ENCODE measurements at regions not wholly inside any gene's neighbourhood (a gene's known extent, or its start where the extent isn't known, plus 50 kb on each side); places are given as distances from the start of the nearest gene placed in this dataset.
"Not testable (repeated sequence)": the region's sequence is repeated elsewhere in the genome, so short reads cannot be mapped to it uniquely, and the experiment has no call there.

DNA sequence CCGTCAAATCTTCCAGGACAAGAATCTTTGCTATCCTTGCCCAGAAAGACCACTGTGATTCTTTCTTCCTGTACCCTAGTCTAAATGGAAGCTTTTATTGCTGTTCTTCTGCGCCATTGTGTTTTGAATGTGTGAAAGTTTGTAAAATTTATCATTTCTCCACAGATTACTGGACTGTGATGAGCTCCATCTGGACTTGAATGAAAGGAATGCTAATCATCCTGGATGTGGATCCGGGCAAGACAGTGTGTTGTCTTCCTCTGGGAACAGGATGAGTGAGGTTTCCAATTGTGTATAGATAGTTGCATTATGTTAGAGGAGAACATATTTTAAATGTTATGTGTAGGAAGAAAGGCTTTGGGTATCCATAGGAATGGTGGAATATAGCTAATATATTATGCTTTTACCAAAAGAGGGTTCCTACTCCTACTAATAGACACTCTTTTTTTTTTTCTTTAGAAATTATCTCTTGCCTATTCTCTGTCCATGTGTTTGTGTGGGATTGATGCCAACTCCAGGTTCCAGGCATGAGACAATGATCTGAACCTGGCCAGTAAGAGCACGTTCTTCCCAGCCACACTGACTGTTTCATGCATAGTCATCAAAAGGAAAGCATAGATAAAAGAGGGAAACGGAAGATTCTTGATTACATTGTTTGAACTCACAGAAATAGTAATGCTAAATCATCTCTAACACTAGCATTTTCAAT is 803.6 kb upstream of the ADGRL3 start:
- no peak for DNase-seq

DNA sequence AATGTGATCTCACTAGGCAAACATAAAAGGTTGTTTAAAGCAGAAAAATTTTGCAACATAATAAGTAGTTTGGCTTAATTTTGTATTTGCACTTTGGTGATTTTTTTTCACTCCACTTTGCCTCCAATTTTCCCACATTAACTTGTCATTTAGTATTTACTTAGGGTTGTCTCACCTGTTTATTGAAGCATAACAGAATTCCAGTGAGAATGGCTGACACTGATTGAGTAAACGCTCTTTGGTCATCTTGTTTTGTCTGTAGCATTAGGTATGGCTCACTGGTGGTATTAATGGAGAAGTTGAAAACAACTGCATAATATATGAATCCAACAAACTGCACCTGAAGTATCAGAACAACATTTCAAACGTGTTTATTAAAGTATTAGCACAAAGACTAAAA is 799.5 kb upstream of the ADGRL3 start:
- no peak for DNase-seq

DNA sequence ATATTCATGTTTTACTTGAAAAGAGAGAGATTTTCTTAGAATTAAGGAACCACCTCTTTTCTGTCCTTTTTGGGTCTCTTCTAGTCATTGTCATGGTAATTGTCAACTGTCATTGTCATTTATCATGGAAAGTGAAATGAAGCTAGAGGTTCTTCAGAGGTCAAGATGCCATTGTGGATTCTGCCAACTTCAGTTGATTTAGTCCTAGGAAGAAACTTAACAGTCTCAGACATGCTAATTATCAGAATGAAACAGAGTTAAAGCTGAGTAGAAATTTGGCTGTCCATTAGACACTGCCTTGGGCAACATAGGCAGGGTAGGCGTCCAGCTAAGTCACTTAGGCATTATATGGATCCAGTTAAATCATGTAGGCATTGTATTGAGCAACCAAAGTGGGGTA is 796.1 kb upstream of the ADGRL3 start:
- no peak for DNase-seq

DNA sequence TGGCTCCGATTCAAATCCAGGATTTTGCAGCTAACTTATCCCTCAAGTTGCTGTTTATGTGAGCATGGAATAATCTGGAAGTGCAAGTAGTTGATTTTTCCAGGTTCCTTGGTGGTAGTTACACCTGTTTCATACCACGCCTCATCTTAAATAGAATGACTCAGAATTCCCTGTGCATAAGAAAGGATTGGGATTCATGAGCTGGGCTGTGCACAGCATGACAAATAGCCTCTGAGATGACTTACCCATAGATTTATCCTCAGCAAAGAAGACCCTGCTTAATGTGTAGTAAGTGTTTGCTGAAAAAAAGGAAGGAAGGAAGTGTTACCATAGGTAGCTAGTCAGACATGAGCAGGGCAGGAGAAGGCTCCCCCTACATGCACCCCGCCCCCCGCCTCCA is 777.7 kb upstream of the ADGRL3 start:
- no peak for DNase-seq

DNA sequence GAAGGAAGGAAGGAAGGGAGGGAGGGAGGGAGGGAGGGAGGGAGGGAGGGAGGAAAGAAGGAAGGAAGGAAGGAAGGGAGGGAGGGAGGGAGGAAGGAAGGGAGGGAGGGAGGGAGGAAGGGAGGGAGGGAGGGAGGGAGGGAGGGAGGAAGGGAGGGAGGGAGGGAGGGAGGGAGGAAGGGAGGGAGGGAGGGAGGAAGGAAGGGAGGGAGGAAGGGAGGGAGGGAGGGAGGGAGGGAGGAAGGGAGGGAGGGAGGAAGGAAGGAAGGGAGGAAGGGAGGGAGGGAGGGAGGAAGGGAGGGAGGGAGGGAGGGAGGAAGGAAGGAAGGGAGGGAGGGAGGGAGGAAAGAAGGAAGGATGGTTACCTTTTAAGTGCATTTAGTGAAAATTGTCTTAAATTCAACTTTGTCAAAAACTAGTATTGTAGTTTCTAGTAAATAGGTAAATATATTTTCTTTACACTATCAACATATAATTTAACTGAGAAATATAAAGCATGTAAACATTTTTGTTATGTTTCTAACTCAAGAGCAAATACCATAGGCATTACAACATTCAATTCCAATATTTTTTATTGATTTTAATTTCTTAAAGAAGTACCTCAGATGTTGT is 776.4 kb upstream of the ADGRL3 start:
- DNase-seq = not testable (repeated sequence)

DNA sequence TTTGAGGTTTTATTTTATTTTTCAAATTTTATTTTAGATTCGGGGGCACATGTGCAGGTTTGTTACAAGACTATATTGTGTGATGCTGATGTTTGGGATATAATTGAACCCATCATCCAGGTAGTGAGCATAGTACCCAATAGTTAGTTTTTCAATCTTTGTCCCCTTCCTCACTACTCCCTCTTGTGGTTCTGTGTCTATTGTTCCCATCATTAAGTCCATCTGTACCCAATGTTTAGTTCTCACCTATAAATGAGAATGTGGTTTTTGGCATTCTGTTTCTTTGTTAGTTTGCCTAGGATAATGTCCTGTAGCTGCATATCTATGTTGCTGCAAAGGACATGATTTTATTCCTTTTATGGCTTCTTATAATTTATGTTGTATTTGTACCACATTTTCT is 767.2 kb upstream of the ADGRL3 start:
- DNase-seq = no peak

DNA sequence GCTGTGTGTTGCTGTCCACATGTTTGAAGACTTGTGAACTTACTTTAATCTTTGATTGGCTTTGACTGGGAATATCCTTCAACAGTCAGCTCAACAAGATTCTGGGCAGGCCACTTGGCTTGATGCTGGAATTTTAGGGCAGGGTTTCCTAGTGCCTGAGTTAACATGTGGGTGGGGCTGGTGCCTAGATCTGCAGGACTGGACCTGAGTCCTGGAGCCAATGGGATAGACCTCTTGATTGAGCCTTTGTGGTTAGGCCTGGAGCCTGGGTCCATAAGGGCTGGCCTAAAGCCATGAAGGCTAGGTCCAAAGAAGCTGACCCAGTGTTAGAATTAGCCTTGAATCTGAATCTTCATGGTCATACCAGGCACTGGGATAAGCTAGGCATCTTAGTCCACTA is 757.1 kb upstream of the ADGRL3 start:
- DNase-seq = no peak

DNA sequence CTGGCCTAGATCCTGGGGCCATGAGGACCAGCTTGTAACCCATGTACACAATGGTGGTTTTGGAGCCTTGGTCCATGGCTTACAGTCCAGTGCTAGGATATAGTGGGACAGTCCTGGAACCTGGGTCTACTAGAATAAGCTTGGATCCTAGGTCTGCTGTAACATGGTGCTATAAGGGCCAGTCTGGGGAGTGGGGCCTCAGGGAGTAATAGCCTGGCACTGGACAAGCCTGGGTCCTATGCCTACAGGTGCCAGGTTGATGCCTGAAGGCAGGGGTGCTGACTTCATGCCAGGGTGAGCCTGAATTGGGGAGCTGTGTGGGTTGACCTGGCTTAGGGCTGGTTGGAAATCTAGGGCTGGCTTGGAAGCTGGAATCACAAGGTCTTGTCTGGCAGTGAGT is 756.3 kb upstream of the ADGRL3 start:
- DNase-seq = no peak

DNA sequence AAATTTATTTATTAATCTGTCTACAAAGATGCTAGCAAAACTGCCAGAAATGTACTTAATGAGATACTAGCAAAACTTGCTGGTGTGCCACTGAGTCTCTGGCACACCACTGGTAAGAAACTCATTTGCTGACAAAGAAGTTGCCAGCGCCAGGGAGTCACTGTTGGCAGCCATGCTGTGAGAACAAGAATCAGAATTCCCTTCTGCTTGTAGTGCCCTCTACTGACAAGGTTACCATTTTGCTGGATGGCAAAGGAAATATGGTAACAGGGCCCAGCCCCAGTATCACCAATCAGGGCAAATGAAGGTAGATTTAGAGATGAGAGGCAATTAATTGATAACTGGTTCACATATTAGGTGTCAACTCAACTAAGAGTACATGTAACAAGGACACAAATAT is 750.1 kb upstream of the ADGRL3 start:
- DNase-seq = no peak

DNA sequence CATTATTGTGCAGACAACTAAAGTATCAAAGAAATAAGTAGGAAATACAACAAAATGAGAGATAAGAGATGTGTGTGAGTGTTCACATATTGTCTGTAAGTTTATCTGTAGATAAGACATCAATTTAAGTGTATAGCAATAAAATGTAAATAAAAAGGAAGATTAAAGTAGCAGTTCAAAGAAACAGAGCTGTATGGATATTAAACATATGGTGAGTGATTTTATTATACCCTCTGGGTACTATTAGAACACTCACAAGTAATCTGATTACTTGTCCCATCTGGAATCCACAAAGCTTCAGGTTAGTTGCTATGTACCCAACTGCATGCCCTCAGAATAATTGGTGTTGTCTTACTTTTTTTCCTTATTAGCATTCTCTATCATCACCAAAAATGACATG is 747.9 kb upstream of the ADGRL3 start:
- DNase-seq = no peak

DNA sequence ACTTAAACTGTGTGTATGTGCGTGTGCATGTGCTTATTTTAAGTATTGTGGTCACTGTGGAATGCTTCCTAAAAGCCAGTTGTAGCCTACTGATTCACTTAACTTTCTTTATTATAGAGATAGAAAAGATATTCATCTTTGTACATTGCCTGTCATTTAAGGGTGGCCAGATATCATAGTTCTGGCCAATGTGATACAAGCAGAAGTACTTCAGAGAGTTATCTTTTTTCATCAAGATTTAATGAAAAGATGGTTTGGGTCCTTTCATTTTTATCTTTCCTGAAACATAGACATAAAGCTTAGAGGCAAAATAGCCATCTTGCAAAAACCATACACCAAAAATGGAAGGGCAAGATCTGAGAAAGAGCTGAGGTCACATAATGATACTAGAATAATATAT is 744.7 kb upstream of the ADGRL3 start:
- DNase-seq = no peak

DNA sequence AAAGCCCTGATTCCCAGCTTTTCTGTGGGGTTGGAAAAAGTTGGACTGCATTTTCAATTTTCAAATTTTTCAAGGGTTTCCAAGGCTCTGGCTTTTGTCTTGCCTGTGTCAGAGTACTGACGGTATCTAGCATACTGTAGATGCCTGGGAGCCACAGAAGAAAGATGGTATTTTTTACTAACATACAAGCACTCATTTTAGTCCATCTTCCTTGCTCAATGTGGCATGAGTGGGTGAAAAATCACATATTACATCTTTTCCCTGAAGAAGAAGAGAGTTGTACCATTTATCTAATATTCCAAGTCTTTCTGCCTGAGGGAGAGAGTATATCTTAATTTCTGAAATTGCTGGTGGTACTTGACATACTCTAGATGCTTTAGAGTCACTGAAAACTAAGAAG is 738.6 kb upstream of the ADGRL3 start:
- no peak for DNase-seq

DNA sequence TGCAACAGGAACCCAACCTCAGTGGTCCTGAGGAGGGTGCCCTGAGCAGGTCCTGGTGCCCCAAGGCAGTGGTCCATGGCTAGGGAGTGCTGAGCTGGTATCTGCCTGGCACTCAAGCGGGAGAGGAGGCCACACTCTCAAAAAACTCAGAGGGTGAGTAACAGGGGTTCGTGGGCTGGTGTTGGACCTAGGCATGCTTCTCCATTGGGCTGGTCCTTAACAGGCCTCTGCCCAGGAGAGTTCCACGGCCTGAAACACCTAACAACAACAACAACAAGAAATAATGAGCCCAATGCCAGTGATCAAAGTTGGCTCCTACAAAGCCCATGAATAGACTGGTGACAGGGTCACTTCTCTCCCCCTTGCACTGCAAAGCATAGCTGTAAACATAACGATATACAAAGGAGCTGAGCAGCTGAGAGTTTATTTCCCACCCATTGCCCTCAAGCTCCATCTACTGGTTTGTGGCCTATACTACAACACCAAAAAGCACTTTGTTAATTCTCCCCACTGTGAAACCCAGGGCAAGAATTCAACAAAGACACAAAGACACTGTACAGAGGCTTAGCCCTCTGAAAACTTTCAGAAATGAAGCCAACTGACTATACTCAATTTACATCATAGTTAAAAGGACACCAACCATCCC is 736.1 kb upstream of the ADGRL3 start:
- no peak for DNase-seq

DNA sequence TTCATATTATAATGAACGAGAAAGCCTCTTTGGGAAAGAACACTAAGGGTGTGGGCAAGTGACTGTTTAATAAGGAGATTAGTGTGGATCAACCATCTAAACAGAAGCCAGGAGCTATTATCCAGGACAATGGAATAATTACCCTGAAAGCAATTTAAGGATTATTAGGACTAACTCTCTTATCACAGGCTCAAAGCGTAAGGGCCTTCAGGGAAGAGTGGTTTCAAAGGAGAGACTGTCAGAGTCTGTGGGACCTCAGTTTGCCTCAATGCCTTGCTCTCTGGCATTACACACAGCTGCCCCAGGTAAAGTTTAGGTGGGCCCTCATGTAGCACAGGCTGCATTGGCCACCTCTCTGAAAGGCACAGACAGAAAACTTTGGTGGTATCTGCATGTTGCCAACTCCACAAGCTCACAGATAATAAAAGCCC is 717.2 kb upstream of the ADGRL3 start:
- no peak for DNase-seq

DNA sequence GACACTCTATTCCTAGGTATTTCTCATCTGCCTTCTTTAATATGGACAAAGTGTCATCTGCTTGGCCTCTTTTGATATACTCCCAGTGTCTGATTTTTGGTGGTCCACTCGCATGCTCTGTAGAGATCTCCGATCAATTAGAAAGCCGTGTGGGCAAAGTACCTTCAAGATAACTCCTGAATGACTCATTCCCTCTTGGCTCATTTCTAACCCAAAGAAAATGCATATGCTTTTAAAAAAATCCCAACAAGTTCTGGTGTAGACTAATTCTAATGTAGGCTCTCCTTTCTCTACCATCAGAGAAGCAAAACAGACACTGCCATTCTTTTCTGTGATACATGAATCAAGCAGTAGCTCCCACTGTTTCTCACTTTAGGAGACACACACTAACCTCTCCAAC is 714.9 kb upstream of the ADGRL3 start:
- no peak for DNase-seq

DNA sequence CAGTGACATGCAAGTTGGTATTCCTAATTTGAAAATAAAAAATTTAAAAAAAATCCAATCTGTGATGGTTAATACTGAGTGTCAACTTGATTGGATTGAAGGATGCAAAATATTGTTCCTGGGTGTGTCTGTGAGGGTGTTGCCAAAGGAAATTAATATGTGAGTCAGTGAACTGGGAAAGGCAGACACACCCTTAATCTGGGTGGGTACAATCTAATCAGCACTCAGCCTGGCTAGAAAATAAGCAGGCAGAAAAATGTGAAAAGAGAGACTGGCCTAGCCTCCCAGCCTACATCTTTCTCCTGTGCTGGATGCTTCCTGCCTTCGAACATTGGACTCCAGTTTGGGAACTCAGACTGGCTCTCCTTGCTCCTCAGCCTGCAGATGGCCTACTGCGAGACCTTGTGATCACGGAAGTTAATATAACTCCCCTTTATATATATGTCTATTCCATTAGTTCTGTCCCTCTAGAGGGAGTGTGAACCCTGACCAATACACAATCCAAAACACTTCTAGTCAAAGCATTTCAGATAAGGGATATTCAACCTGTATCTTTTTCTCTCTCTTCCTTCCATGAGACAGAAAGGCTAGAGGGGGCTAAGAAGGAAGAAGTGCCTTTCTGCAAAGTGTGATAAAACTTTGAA is 712.9 kb upstream of the ADGRL3 start:
- not testable (repeated sequence) for DNase-seq

DNA sequence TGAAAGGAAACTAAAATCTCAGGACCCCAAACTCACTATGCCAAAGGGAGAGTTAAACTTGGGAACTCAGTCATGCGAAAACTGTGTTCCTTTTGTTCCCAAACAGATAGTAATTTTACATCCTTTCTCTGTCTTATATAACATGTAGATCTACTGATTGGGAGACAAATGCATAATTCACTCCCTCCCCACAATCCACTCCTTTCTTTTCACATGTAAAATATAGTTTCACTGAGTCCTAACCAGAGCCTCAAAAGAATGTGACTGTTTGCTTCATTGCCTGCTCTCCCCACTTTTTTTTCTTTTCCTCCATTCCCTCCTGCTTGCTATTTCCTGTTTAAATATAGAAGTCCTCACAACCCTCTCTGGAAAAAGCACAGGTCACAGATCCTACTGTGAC is 699.3 kb upstream of the ADGRL3 start:
- DNase-seq = no peak

DNA sequence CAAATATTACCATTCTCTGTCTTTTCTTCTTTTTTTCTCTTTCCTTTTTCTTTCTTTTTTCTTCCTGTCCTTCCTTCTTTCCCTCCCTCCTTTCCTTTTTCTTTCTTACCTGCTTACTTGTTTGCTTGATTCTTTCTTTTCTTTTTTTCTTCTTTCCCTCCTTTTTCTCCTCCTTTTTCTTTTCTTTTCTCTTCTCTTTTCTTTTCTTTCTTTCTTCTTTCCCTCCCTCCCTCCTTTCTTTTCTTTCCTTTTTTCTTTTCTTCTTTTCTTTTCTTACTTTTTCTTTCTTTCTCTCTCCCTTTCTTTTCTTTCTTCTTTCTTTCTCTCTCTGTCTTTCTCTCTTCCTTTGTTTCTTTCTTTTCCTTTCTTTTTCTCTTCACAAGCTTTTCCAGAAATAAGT is 697.4 kb upstream of the ADGRL3 start:
- no peak for DNase-seq

DNA sequence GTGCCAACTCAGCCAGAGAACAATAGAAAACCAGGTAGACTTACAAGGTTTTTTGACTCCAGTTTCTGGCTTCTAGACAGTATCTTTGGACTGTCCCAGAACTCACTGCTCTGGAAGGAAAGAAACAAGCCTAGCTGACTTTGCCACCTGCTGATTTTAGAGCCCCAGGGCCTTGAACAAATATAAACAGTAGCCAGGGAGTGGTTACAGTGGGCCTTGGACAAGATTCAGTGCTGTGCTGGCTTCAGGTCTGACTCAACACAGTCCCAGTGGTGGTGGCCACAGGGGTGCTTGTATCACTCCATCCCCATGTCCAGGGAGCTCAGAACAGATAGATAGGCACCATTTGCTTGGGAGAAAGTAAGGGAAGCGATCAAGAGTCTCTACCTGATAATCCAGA is 694.1 kb upstream of the ADGRL3 start:
- DNase-seq = no peak

DNA sequence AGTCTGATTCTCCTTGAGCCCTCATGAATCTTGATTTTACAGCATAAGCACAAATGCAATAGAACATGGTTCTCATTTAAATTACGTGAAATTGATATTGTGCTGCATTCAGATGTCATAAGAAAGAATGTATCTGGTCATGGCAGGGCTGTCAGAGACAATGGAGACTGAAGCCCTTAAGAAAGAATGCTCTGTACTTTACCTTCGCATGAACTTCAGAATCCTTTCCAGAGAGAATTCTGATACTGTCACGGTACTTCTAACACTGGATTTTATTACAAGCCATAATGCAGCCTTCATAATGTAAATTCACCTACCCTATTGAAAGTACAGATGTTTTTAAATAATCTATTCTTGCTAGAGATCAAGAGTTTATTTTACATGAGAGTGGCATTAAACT is 677.9 kb upstream of the ADGRL3 start:
- no peak for DNase-seq

DNA sequence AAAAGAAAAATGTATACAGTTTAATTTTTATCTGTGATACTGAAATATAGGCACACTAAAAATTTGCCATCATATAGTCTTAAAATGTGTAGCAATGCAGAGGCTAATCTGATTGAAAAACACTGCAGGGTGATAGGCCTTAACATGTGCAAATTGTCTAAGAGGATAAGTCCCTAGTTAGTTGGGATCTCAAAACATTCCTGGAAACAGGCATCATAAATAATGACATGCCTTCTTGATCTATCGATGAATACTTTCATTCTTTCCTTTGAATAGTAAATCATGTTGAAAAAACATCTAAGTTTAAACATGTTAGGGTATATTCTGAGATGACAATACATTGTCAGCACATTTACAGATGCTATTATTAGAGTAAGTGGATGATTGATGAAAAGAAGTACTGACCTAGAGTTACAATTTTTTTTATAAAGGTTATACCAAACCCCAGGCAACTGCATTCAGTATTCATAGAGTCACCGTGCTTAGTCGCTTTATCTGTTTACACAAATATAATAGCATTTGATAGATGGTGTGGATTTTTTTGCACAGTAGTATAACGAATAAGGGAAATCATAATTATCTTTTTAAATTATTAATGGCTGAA is 668.2 kb upstream of the ADGRL3 start:
- DNase-seq = no peak

DNA sequence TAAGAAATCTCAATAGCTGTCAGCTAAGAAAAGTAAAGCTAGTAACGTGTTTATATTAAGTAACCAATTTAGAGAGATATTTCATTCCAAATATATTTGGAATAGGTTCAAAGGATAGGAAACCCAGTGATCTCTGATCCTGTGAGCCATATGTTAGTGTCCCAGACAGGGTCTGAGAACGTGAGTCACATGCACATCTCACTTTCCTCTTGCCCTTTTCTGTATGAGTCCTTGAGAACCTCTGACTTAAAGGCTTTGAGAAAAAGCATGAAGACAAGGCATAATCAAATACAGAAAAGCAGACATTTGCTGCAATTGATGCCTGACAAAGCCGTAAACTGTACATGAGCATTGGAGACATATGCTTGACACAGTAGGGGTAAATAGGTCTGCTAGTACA is 655.1 kb upstream of the ADGRL3 start:
- no peak for DNase-seq

DNA sequence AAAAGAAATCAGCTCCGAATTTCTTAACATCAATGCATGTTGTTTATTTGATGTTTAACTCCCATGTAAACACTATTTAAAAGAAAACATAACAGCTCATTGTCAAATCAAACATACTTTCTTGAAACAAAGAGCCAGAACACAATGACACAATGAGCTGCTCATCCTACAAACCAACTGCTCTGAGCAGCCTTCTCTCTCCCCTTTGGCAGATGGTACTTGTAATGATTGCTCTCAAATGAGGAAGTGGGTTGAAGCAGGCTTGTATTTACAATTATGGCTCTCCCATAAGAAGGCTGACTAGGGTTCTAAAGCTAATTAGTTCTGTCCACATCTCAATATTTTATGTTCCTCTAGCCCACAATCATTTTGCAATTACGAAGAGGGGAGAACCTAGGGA is 637.8 kb upstream of the ADGRL3 start:
- peak; percentile 9 for DNase-seq

DNA sequence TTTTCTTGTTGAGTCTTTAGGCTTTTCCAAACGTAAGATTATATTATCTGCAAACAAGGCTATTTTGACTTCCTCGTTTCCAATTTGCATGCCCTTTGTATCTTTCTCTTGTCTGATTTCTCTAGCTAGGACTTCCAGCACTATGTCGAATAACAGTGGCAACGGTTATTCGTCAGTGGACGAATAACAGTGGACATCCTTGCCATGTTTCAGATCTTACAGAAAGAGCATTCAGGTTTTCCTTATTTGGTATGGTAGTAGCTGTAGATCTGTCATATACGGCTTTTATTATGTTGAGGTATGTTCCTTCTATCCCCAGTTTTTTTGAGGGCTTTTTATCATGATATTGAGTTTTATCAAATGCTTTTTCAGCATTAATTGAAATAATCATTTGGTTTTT is 634.6 kb upstream of the ADGRL3 start:
- DNase-seq = no peak

Data from NCI-H510A (cell line).